ACC112 (cell line): ENCODE measurements at regions not wholly inside any gene's neighbourhood (a gene's known extent, or its start where the extent isn't known, plus 50 kb on each side); places are given as distances from the start of the nearest gene placed in this dataset.
A peak's percentile ranks its signal among the peaks of the same experiment; 100 is the strongest.

Experiments
- H2AFZ ChIP-seq: fragments of 200-600 bp; sonication (generic); one replicate; pipeline ENCODE4 v1.6.0; 2017; ENCODE audit warnings: antibody characterized with exemption, low read length; ENCODE audit not compliant: unreplicated experiment
- H3K27ac ChIP-seq: fragments of 200-600 bp; sonication (generic); 2 replicates; pipeline ENCODE4 v1.5.1; 2014; ENCODE audit warnings: low read depth, mild to moderate bottlenecking, antibody characterized with exemption, low read length, moderate library complexity
- H3K27me3 ChIP-seq: fragments of 200-600 bp; sonication (generic); 2 replicates; pipeline ENCODE4 v1.6.1; 2014; ENCODE audit warnings: mild to moderate bottlenecking, antibody characterized with exemption, low read length, moderate library complexity, mixed read lengths; ENCODE audit not compliant: insufficient read depth
- H3K36me3 ChIP-seq: fragments of 200-600 bp; sonication (generic); 2 replicates; pipeline ENCODE4 v1.6.1; 2016; ENCODE audit warnings: mild to moderate bottlenecking, antibody characterized with exemption, low read length, moderate library complexity, mixed read lengths; ENCODE audit not compliant: insufficient read depth
- H3K4me1 ChIP-seq: fragments of 200-600 bp; sonication (generic); one replicate; pipeline ENCODE4 v1.6.1; 2016; ENCODE audit warnings: low read length, mixed read lengths; ENCODE audit not compliant: insufficient read depth, unreplicated experiment, control insufficient read depth
- H3K4me3 ChIP-seq: fragments of 200-600 bp; sonication (generic); 2 replicates; pipeline ENCODE4 v1.5.1; 2014; ENCODE audit warnings: mild to moderate bottlenecking, low read depth, low read length
- H3K79me2 ChIP-seq: fragments of 200-600 bp; sonication (generic); one replicate; pipeline ENCODE4 v1.6.0; 2016; ENCODE audit warnings: low read length; ENCODE audit not compliant: control insufficient read depth, unreplicated experiment, insufficient read depth

GRCh38 chr3:111244760-111245159, 173.1 kb downstream of the NECTIN3 start:
- H3K27ac ChIP-seq, result no peak overlapping the region
- H2AFZ ChIP-seq, result no peak overlapping the region
- no peaks in the 10 kb centered on the region for H3K27me3 ChIP-seq
- H3K4me1 ChIP-seq, result peaks cover 15% of the 10 kb centered on the region
- no peak overlapping the region for H3K4me3 ChIP-seq
- H3K36me3 ChIP-seq, result no peaks in the 10 kb centered on the region
- H3K79me2 ChIP-seq, result no peaks in the 10 kb centered on the region

- Histone ChIP-seq H3K27ac (peak overlapping the region; percentile 40; the same call in 1 of the 2 replicates), H3K4me1 (peaks cover 15% of the 10 kb centered on the region), H3K27me3 (no peaks in the 10 kb centered on the region), H3K79me2 (no peaks in the 10 kb centered on the region), H3K36me3 (no peaks in the 10 kb centered on the region), H3K4me3 (no peak overlapping the region), H2AFZ (peak overlapping the region; percentile 6)
These were observed 175.5 kb downstream of the NECTIN3 start for GRCh38 chr3:111246967-111247760.

GRCh38 chr3:111248406-111248805, 176.8 kb downstream of the NECTIN3 start:
- Histone ChIP-seq H3K27me3 (no peaks in the 10 kb centered on the region), H2AFZ (no peak overlapping the region), H3K27ac (no peak overlapping the region), H3K36me3 (no peaks in the 10 kb centered on the region), H3K4me1 (peaks cover 15% of the 10 kb centered on the region), H3K79me2 (no peaks in the 10 kb centered on the region), H3K4me3 (no peak overlapping the region)

- no peak overlapping the region for H3K27ac ChIP-seq
- H2AFZ ChIP-seq, result no peak overlapping the region
- H3K4me1 ChIP-seq, result peaks cover 15% of the 10 kb centered on the region
- H3K36me3 ChIP-seq, result no peaks in the 10 kb centered on the region
- H3K4me3 ChIP-seq, result no peak overlapping the region
- H3K79me2 ChIP-seq, result no peaks in the 10 kb centered on the region
- no peaks in the 10 kb centered on the region for H3K27me3 ChIP-seq
These were observed 177.8 kb downstream of the NECTIN3 start for GRCh38 chr3:111249421-111249820.

GRCh38 chr3:111252779-111253178, 181.2 kb downstream of the NECTIN3 start:
- Histone ChIP-seq H3K27me3 (no peaks in the 10 kb centered on the region), H3K27ac (no peak overlapping the region), H3K79me2 (no peaks in the 10 kb centered on the region), H3K4me1 (no peaks in the 10 kb centered on the region), H2AFZ (no peak overlapping the region), H3K36me3 (no peaks in the 10 kb centered on the region), H3K4me3 (no peak overlapping the region)

GRCh38 chr3:111253733-111254132, 182.1 kb downstream of the NECTIN3 start:
- Histone ChIP-seq H3K79me2 (no peaks in the 10 kb centered on the region), H3K27me3 (no peaks in the 10 kb centered on the region), H3K4me1 (no peaks in the 10 kb centered on the region), H3K27ac (no peak overlapping the region), H3K4me3 (no peak overlapping the region), H3K36me3 (no peaks in the 10 kb centered on the region), H2AFZ (no peak overlapping the region)

- H3K4me1 ChIP-seq, result no peaks in the 10 kb centered on the region
- H3K27ac ChIP-seq, result no peak overlapping the region
- H3K79me2 ChIP-seq, result no peaks in the 10 kb centered on the region
- no peak overlapping the region for H3K4me3 ChIP-seq
- H2AFZ ChIP-seq, result no peak overlapping the region
- H3K27me3 ChIP-seq, result no peaks in the 10 kb centered on the region
- no peaks in the 10 kb centered on the region for H3K36me3 ChIP-seq
These were observed 189.3 kb downstream of the NECTIN3 start for GRCh38 chr3:111260878-111261277.

- Histone ChIP-seq H3K27me3 (no peaks in the 10 kb centered on the region), H3K4me3 (no peak overlapping the region), H3K27ac (no peak overlapping the region), H2AFZ (no peak overlapping the region), H3K36me3 (no peaks in the 10 kb centered on the region), H3K79me2 (no peaks in the 10 kb centered on the region), H3K4me1 (no peaks in the 10 kb centered on the region)
These were observed 198.2 kb downstream of the NECTIN3 start for GRCh38 chr3:111269777-111270176.

- H3K4me3 ChIP-seq, result peak overlapping the region; percentile 51
- peaks cover 7% of the 10 kb centered on the region for H3K4me1 ChIP-seq
- H3K79me2 ChIP-seq, result no peaks in the 10 kb centered on the region
- no peak overlapping the region for H3K27ac ChIP-seq
- peak overlapping the region; percentile 41 for H2AFZ ChIP-seq
- no peaks in the 10 kb centered on the region for H3K27me3 ChIP-seq
- no peaks in the 10 kb centered on the region for H3K36me3 ChIP-seq
These were observed 205.6 kb downstream of the NECTIN3 start for GRCh38 chr3:111277226-111277625.

GRCh38 chr3:111278959-111279358, 207.3 kb downstream of the NECTIN3 start:
- no peak overlapping the region for H3K4me3 ChIP-seq
- H3K79me2 ChIP-seq, result no peaks in the 10 kb centered on the region
- H2AFZ ChIP-seq, result no peak overlapping the region
- peaks cover 7% of the 10 kb centered on the region for H3K4me1 ChIP-seq
- no peaks in the 10 kb centered on the region for H3K27me3 ChIP-seq
- no peak overlapping the region for H3K27ac ChIP-seq
- H3K36me3 ChIP-seq, result no peaks in the 10 kb centered on the region

- H2AFZ ChIP-seq, result no peak overlapping the region
- H3K27me3 ChIP-seq, result no peaks in the 10 kb centered on the region
- no peaks in the 10 kb centered on the region for H3K79me2 ChIP-seq
- peaks cover 4% of the 10 kb centered on the region for H3K4me1 ChIP-seq
- no peak overlapping the region for H3K27ac ChIP-seq
- H3K36me3 ChIP-seq, result no peaks in the 10 kb centered on the region
- H3K4me3 ChIP-seq, result no peak overlapping the region
These were observed 210.4 kb downstream of the NECTIN3 start for GRCh38 chr3:111282024-111282423.
